ENCODE measurements at regions not wholly inside any gene's neighbourhood (a gene's known extent, or its start where the extent isn't known, plus 50 kb on each side); places are given as distances from the start of the nearest gene placed in this dataset.

DNA sequence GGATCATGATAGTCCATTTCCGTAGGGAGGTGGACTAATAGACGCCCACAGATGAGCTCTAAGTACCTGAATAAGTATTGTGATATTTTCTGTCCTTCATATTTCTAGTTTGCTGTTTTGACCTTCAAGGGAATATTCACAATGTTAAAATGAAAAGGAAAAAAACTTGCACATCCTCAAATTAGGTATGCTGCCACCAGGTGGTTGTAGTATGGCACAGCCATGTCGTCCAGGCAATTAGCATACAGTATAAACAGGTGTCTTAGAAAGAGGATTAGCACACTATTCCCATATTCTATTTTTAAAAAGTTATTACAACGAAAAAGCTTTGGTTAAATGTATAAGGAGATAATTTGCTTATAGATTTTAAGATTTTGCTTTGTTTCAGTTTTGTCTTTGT, 802.0 kb downstream of the RPA4 start:
- Mint-ChIP-seq H3K9me3 (no peaks in the 10 kb centered on the region), H3K27me3 (ENCODE audit: low read depth, poor library complexity) (peaks cover 3% of the 10 kb centered on the region), H3K27ac (no peak overlapping the region), H3K4me3 (no peak overlapping the region), H3K4me1 (no peaks in the 10 kb centered on the region), H3K36me3 (ENCODE audit: low read depth) (no peaks in the 10 kb centered on the region)
- DNase-seq = peak; percentile 8
- TF ChIP-seq CTCF (IDR thresholded peaks at IDR 0.05) = peak; percentile 69

DNA sequence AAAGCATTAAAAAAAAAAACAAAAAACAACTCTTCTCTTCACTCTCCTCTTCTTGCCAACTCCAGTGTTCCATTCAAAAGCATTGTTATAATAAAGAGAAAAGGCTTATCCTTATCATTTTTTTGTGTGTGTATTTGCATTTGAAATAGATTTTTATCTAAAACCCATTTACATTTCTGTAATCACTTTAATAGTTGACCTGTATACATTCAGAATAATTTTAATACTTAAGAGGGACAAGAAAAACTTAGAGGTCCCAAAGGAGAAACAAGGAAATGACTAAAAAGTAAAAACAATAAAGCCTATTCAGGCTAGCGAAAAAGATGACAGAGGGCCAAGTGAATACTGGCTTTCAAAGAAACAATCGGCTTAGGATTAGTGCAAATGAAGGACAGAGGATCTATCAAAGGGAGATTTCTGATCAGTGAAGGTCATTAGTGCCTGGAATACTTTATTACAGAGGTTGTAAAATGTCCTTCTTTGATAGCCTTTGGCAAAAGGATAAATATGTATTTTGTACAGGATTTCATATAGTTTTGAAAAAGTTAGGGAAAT, 808.3 kb downstream of the RPA4 start:
- no peak for DNase-seq
- Mint-ChIP-seq H3K27me3 (ENCODE audit: low read depth, poor library complexity) (peaks cover under 1% of the 10 kb centered on the region), H3K9me3 (peaks cover 3% of the 10 kb centered on the region), H3K36me3 (ENCODE audit: low read depth) (no peaks in the 10 kb centered on the region), H3K4me3 (no peak overlapping the region), H3K4me1 (no peaks in the 10 kb centered on the region), H3K27ac (no peak overlapping the region)
- TF ChIP-seq CTCF (IDR thresholded peaks at IDR 0.05) = no peak

- H3K36me3 Mint-ChIP-seq (ENCODE audit: low read depth) = no peaks in the 10 kb centered on the region
- no peak for DNase-seq
- no peaks in the 10 kb centered on the region for H3K27me3 Mint-ChIP-seq (ENCODE audit: low read depth, poor library complexity)
Measured at GRCh38 chrX:97692575-97692974, 808.9 kb downstream of the RPA4 start.

DNA sequence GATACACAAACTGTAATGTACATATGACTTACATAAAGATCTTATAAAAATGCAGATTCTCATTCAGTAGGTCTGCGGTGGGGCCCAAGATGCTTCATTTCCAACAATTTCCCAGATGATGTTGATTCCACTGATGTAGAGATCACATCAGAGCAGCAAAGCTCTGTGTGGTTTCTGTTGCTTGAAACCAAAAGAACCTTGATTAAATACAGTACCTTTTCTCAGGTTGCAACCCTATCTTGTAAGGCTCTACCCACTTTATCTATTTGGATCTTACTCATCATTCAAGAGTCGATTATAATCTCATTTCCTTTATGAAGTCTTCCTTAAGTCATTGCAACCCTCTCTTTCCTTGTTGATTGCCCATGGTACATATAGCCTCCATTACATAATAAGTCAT, 816.8 kb downstream of the RPA4 start:
- H3K36me3 Mint-ChIP-seq (ENCODE audit: low read depth) = no peaks in the 10 kb centered on the region
- H3K4me1 Mint-ChIP-seq = no peaks in the 10 kb centered on the region
- TF ChIP-seq CTCF (IDR thresholded peaks at IDR 0.05) = no peak
- H3K4me3 Mint-ChIP-seq = no peak overlapping the region
- no peak for DNase-seq
- no peak overlapping the region for H3K27ac Mint-ChIP-seq
- H3K9me3 Mint-ChIP-seq = peaks cover 3% of the 10 kb centered on the region
- no peaks in the 10 kb centered on the region for H3K27me3 Mint-ChIP-seq (ENCODE audit: low read depth, poor library complexity)

More at GRCh38 chrX:97692575-97692974, 808.9 kb downstream of the RPA4 start:
- H3K9me3 Mint-ChIP-seq = peaks cover 3% of the 10 kb centered on the region
- no peak for TF ChIP-seq CTCF (IDR thresholded peaks at IDR 0.05)
- H3K27ac Mint-ChIP-seq = no peak overlapping the region
- H3K4me1 Mint-ChIP-seq = no peaks in the 10 kb centered on the region
- H3K4me3 Mint-ChIP-seq = no peak overlapping the region

GRCh38 chrX:97704474-97704873, 820.8 kb downstream of the RPA4 start:
- Mint-ChIP-seq H3K36me3 (ENCODE audit: low read depth) (no peaks in the 10 kb centered on the region), H3K27ac (no peak overlapping the region), H3K4me3 (no peak overlapping the region), H3K27me3 (ENCODE audit: low read depth, poor library complexity) (peaks cover 4% of the 10 kb centered on the region), H3K4me1 (no peaks in the 10 kb centered on the region), H3K9me3 (no peaks in the 10 kb centered on the region)
- TF ChIP-seq CTCF (IDR thresholded peaks at IDR 0.05) = no peak
- no peak for DNase-seq

- Mint-ChIP-seq H3K27me3 (ENCODE audit: low read depth, poor library complexity) (peaks cover 4% of the 10 kb centered on the region), H3K36me3 (ENCODE audit: low read depth) (no peaks in the 10 kb centered on the region), H3K27ac (no peak overlapping the region), H3K4me3 (no peak overlapping the region), H3K9me3 (no peaks in the 10 kb centered on the region), H3K4me1 (no peaks in the 10 kb centered on the region)
- TF ChIP-seq CTCF (IDR thresholded peaks at IDR 0.05) = no peak
- DNase-seq = no peak
Measured at GRCh38 chrX:97704881-97705280, 821.2 kb downstream of the RPA4 start.

Measured in nephron progenitor cell (in vitro differentiated cells).